Pulmonary artery endothelial cell (primary cell): ENCODE measurements at regions not wholly inside any gene's neighbourhood (a gene's known extent, or its start where the extent isn't known, plus 50 kb on each side); places are given as distances from the start of the nearest gene placed in this dataset.
A peak's percentile ranks its signal among the peaks of the same experiment; 100 is the strongest.

Experiments
- DNase-seq: peaks from one replicate; pipeline ENCODE4 v3.0.0-alpha.2; 2011; ENCODE audit warnings: low read depth, low spot score

DNA sequence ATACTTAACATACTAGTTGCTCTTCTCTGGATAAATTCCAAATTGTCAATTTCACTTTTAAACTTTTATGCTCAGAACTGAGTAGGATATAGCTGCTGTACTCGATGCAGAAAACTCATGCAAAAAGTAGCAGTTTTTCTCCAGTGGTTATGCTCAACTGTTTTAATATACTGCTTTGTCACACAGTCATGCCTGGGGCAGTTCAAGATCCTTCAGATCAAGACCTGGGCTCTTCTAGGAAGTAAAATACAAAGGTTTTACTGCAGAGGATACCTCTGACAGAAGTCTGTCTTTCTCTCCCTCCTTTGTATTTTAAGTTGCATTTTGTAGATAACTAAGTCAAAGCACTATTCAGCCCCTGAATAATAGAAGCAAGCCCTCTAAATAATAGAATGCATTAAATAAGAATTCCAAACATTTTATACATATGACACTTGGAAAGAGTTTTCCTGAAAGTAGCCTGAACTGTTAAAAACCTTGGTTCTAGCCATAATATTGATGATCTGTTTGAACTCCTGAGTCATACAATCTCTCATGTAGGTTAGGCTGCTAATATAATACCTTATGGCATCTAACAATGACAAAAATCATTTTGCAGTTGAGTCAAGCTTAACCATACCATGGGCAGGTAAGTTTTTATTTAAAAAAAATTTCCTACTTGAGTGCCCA lies 183.3 kb upstream of the TRIB2 start:
- DNase-seq: no peak

- no peak for DNase-seq
These were observed 182.0 kb upstream of the TRIB2 start for GRCh38 chr2:12534646-12535263.

GRCh38 chr2:12536976-12537375 lies 179.8 kb upstream of the TRIB2 start:
- DNase-seq: no peak

GRCh38 chr2:12538138-12538694 lies 178.5 kb upstream of the TRIB2 start:
- DNase-seq: no peak

- no peak for DNase-seq
These were observed 177.4 kb upstream of the TRIB2 start for GRCh38 chr2:12539336-12539735.

DNA sequence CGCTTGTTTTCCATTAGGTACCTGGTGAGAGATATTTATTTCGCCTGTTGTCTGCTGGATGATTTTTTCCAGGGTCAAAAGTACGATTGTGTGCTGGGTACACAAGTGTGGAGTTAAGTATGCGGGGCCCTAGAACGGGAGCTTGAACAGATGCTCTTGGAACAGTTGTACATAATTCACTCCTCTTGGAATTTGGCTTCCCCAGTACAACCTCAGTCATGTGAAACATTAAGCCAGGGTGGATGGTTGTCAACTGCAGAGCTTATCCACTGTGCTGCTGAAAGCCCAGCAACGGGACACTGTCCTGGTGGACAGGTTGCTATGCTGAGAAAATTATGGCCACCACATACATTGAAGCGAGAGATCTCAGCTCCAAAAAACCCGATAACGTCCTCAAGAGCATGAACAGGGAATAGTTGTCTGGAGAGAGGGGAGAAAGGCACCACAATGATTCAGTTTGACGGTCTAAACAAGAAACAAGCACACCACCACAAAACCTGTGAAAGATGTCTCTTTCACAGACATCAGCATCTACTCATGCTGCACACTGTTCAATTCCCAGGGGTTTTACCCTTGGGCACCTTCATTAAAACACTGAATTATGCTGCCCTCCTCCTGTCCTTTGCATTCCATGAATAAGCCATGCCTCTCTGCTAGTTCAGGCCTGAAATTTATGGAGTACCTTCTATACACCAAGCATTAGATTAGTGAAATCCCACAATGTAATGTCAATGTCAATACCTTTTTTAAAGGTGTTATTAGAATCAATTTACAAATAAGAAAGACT lies 176.8 kb upstream of the TRIB2 start:
- DNase-seq: no peak

GRCh38 chr2:12543076-12543977 lies 173.4 kb upstream of the TRIB2 start:
- DNase-seq: no peak

GRCh38 chr2:12543978-12544558 lies 172.7 kb upstream of the TRIB2 start:
- no peak for DNase-seq

DNA sequence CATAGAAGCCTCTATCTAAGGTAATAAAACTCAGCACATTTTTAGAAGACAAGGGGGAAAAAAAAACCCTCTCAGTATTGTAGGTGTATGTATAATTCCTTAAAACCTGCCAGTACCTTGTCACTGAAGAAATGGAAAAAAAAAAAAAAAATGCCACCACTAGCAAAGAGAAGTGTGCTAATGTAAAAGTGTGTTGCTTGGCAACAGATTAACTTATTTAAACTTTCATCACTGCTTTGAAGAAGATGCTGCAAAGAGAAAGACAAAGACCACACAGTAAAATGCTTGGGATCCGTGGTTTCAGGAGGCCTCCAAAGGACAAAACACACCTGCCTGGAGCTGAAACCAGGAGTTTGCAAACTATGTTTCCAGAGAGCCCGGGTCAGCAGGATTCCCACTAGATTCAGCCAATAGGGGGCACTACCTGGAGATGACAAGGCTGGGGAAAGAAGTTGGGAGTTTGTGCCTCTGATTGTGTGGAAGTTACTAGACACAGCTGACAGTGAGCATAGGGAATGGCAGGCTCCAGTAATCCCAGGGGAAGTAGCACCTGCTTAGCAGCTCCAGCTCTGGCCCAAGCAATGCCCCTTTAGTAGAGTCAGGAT lies 169.1 kb upstream of the TRIB2 start:
- DNase-seq: no peak

DNA sequence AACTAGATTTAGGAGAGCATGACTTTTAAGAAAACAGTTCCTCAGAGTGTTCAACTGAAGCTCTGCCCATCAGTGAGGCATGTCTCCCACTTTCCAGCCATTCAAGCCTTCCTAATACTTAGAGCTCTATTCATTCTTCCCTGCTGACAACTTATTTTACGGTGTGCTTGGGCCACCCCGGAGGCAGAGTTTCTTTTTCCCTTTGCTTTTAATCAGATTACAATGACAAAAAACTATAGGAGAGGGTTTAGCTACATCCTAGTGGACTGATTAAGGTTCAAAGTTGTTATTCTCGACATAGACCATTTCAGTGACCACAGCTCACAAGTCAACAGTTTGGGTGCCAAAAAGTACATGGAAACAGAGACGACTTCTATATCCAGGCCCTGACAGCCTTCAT lies 167.8 kb upstream of the TRIB2 start:
- no peak for DNase-seq

- DNase-seq: no peak
These were observed 167.1 kb upstream of the TRIB2 start for GRCh38 chr2:12549641-12550040.

GRCh38 chr2:12552092-12552491 lies 164.6 kb upstream of the TRIB2 start:
- no peak for DNase-seq

GRCh38 chr2:12554224-12555011 lies 162.3 kb upstream of the TRIB2 start:
- no peak for DNase-seq

GRCh38 chr2:12555012-12555645 lies 161.6 kb upstream of the TRIB2 start:
- peak; percentile 7 for DNase-seq

DNA sequence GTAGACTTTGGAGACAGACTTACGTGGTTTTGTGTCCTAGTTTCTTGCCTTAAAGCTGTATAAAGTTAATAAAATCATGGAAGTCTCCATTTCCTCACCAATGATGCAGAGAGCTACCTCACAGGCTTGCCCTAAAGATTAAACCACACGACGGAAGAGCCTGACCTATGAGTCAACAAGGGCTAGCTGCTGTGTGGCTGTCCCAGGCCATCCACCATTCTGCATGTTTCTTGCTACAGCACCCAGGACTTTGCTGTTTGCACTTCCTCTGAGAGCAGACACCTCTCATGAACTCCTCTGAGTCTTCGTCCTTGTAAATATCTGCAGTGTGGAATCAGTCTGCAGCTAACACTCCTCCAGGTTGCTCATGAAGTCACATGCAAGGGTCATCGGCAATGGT lies 160.0 kb upstream of the TRIB2 start:
- DNase-seq: no peak

DNA sequence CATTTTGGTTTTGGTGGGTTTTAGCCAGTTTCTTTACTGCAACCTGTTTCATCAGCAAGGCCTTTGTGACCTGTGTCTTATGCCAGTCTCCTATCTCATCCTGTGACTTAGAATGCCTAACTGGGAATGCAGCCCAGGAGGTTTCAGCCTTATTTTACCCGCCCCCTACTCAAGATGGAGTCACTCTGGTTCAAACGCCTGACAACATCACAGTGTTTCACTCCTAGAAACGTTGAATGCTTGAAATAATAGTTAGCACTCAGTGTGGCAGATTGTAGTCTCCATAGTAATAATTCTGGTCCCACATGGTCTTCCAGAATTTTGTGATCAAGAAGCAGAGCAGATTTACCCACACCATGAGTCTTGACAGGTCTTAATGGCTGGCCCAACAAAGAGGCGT lies 159.0 kb upstream of the TRIB2 start:
- no peak for DNase-seq

GRCh38 chr2:12558519-12558918 lies 158.2 kb upstream of the TRIB2 start:
- no peak for DNase-seq

- DNase-seq: no peak
These were observed 156.1 kb upstream of the TRIB2 start for GRCh38 chr2:12560618-12561017.

DNA sequence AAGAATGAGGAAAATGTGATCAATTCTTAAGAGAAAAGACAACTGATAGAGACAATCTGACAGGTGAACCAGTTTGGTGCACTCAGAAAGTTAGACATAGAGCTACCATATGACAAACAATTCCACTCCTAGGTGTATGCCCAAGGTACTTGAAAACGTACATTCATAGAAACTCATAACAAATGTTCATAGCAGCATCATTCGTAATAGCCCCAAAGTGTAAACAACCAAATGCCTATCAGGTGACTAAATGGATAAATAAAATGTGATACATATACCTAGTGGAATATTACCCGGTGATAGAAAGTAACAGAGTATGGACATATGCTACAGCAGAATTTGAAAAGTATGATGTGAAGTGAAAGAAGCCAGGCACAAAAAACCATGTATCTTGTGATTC lies 149.3 kb upstream of the TRIB2 start:
- no peak for DNase-seq
